HL-60 (cell line): ENCODE measurements at regions not wholly inside any gene's neighbourhood (a gene's known extent, or its start where the extent isn't known, plus 50 kb on each side); places are given as distances from the start of the nearest gene placed in this dataset.

ENCODE experiments used
- DNase-seq, 2 experiments: peaks; one replicate each; pipeline ENCODE4 v3.0.0-alpha.2; 2010 to 2020; ENCODE audit warnings: low read depth in 1 of 2, low spot score in 1 of 2
- H3K27ac ChIP-seq: fragments of 250-450 bp; sonication (Bioruptor Pico); replicated peaks from 2 replicates; pipeline ENCODE4 v1.5.1; 2020; ENCODE audit warnings: mild to moderate bottlenecking, moderate library complexity
- H3K27me3 ChIP-seq: fragments of 250-450 bp; sonication (Bioruptor Pico); 2 replicates; pipeline ENCODE4 v1.5.1; 2021; ENCODE audit warnings: mild to moderate bottlenecking, moderate library complexity; ENCODE audit not compliant: insufficient read depth, poor library complexity, severe bottlenecking
- H3K4me3 ChIP-seq: replicated peaks from 2 replicates; pipeline ENCODE4 v1.5.1; 2011; ENCODE audit warnings: mild to moderate bottlenecking, control low read depth, low read length; ENCODE audit not compliant: insufficient read depth
- CTCF ChIP-seq: IDR thresholded peaks from one replicate; pipeline ENCODE4 v1.5.1; 2011; ENCODE audit warnings: low read length, control low read depth, inconsistent platforms; ENCODE audit not compliant: insufficient read depth
- GABPA ChIP-seq: IDR thresholded peaks from 2 replicates; pipeline ENCODE4 v1.6.1; 2012; ENCODE audit warnings: low read depth
- POLR2AphosphoS5 ChIP-seq: IDR thresholded peaks from 2 replicates; pipeline ENCODE4 v1.6.1; 2012; ENCODE audit warnings: low read depth
- REST ChIP-seq: IDR thresholded peaks from 2 replicates; pipeline ENCODE4 v1.6.1; 2012; ENCODE audit warnings: low read depth; ENCODE audit not compliant: insufficient replicate concordance
- SPI1 ChIP-seq: IDR thresholded peaks from 2 replicates; pipeline ENCODE4 v1.6.1; 2012; ENCODE audit warnings: low read depth, mild to moderate bottlenecking, borderline replicate concordance

GRCh38 chr12:105860561-105861207, 278.1 kb downstream of the NUAK1 start:
- H3K27ac ChIP-seq = no peak overlapping the region
- no peak overlapping the region for H3K4me3 ChIP-seq
- no peak for DNase-seq
- H3K27me3 ChIP-seq = no peaks in the 10 kb centered on the region
- TF ChIP-seq SPI1 = no peak
- no peak for TF ChIP-seq CTCF
- TF ChIP-seq REST = no peak
- no peak for TF ChIP-seq POLR2AphosphoS5
- TF ChIP-seq GABPA = no peak

GRCh38 chr12:105861227-105861626, 277.5 kb downstream of the NUAK1 start:
- no peak overlapping the region for H3K27ac ChIP-seq
- no peak for DNase-seq
- TF ChIP-seq GABPA (no peak), SPI1 (no peak), CTCF (no peak), REST (no peak), POLR2AphosphoS5 (no peak)
- H3K4me3 ChIP-seq = no peak overlapping the region
- no peaks in the 10 kb centered on the region for H3K27me3 ChIP-seq

GRCh38 chr12:105862163-105862821, 276.5 kb downstream of the NUAK1 start:
- TF ChIP-seq POLR2AphosphoS5 (no peak), CTCF (no peak), SPI1 (no peak), REST (no peak), GABPA (no peak)

More at GRCh38 chr12:105862163-105862821, 276.5 kb downstream of the NUAK1 start:
- no peak for DNase-seq
- Histone ChIP-seq H3K4me3 (no peak overlapping the region), H3K27me3 (no peaks in the 10 kb centered on the region), H3K27ac (no peak overlapping the region)
